Gastrocnemius medialis (tissue), 4 donors: ENCODE measurements at regions not wholly inside any gene's neighbourhood (a gene's known extent, or its start where the extent isn't known, plus 50 kb on each side); places are given as distances from the start of the nearest gene placed in this dataset.
"Not testable (repeated sequence)": the region's sequence is repeated elsewhere in the genome, so short reads cannot be mapped to it uniquely, and the experiment has no call there.

Source experiments
- ATAC-seq, 2 donors: fragments of 150-250 bp; one replicate each; pipeline ENCODE4 v1.9.1; 2016
- DNase-seq, 2 donors: peaks; one replicate each; pipeline ENCODE4 v3.0.0-alpha.2; 2019
- H3K27ac ChIP-seq, 4 donors: fragments of 200-600 bp; sonication (generic); 1 replicate in 1 of 4; 2 replicates in 3 of 4; pipeline ENCODE4 v1.5.1; 2016 to 2018; ENCODE audit warnings: mild to moderate bottlenecking in 2 of 4, moderate library complexity in 1 of 4
- H3K27me3 ChIP-seq, 3 donors: fragments of 200-600 bp; sonication (generic) in 2 of 3; 1 replicate in 1 of 3; 2 replicates in 2 of 3; pipeline versions ENCODE4 v1.5.1 to v1.6.0; 2016 to 2019; ENCODE audit warnings: mild to moderate bottlenecking in 1 of 3, moderate library complexity in 1 of 3
- H3K36me3 ChIP-seq, 2 donors: fragments of 200-600 bp; sonication (generic) in 1 of 2; one replicate each; pipeline ENCODE4 v1.5.1; 2017 to 2018
- H3K4me1 ChIP-seq, 2 donors: fragments of 200-600 bp; sonication (generic) in 1 of 2; one replicate each; pipeline ENCODE4 v1.5.1; 2016 to 2017; ENCODE audit warnings: mild to moderate bottlenecking in 2 of 2
- H3K4me3 ChIP-seq, 4 donors: fragments of 200-600 bp; sonication (generic) in 3 of 4; 1 replicate in 1 of 4; 2 replicates in 3 of 4; pipeline ENCODE4 v1.5.1; 2016 to 2019; ENCODE audit warnings: mild to moderate bottlenecking in 2 of 4
- H3K9me3 ChIP-seq, 3 donors: fragments of 200-600 bp; sonication (generic) in 2 of 3; 1 replicate in 1 of 3; 2 replicates in 2 of 3; pipeline ENCODE4 v1.5.1; 2016 to 2019
- POLR2A ChIP-seq, 2 donors: fragments of 450-650 bp; IDR thresholded peaks; one replicate each; pipeline ENCODE4 v1.6.1; 2017; ENCODE audit warnings: antibody characterized with exemption in 2 of 2, mild to moderate bottlenecking in 2 of 2, moderate library complexity in 2 of 2
- in situ Hi-C, 4 donors: fragments of 200-750 bp; cut with MboI; loops; one replicate each; pipeline versions ENCODE4 v1.15.0 to v1.8.0; 2017; ENCODE audit warnings: low sequenced_read_pairs in 4 of 4
- intact Hi-C: fragments of 100-400 bp; cut with DNase I; formaldehyde crosslinking; loops from one replicate; pipeline ENCODE4 v1.15.1; 2023; ENCODE audit warnings: low total_unique reads
- TF ChIP-seq, protein P1 (sequence below), 5 experiments: fragments of 450-650 bp in 3 of 5; fragments of 200-600 bp in 2 of 5; sonication (generic) in 2 of 5; IDR thresholded peaks in 4 of 5; conservative IDR thresholded peaks in 1 of 5; 1 replicate in 4 of 5; 2 replicates in 1 of 5; pipeline ENCODE4 v1.5.1; 2016 to 2019; ENCODE audit warnings: antibody characterized with exemption in 5 of 5, mild to moderate bottlenecking in 3 of 5, moderate library complexity in 3 of 5

GRCh38 chr13:47696674-47697073 is 304.4 kb downstream of the SUCLA2 start:
- DNase-seq = no peak
- in situ Hi-C loops = no loop called here
- no peaks in the 10 kb centered on the region for H3K4me1 ChIP-seq

GRCh38 chr13:47687577-47687976 is 313.5 kb downstream of the SUCLA2 start:
- no peaks in the 10 kb centered on the region for H3K36me3 ChIP-seq
- H3K9me3 ChIP-seq = no peaks in the 10 kb centered on the region
- no peak overlapping the region for H3K4me3 ChIP-seq
- intact Hi-C loops = no loop called here
- TF ChIP-seq POLR2A (IDR thresholded peaks at IDR 0.05) = no peak
- TF ChIP-seq, protein P1, sequence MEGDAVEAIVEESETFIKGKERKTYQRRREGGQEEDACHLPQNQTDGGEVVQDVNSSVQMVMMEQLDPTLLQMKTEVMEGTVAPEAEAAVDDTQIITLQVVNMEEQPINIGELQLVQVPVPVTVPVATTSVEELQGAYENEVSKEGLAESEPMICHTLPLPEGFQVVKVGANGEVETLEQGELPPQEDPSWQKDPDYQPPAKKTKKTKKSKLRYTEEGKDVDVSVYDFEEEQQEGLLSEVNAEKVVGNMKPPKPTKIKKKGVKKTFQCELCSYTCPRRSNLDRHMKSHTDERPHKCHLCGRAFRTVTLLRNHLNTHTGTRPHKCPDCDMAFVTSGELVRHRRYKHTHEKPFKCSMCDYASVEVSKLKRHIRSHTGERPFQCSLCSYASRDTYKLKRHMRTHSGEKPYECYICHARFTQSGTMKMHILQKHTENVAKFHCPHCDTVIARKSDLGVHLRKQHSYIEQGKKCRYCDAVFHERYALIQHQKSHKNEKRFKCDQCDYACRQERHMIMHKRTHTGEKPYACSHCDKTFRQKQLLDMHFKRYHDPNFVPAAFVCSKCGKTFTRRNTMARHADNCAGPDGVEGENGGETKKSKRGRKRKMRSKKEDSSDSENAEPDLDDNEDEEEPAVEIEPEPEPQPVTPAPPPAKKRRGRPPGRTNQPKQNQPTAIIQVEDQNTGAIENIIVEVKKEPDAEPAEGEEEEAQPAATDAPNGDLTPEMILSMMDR (IDR thresholded peaks at IDR 0.05 in 4 of 5, conservative IDR thresholded peaks at IDR 0.05 in 1 of 5) = no peak
- H3K27ac ChIP-seq = no peak overlapping the region
- H3K4me1 ChIP-seq = no peaks in the 10 kb centered on the region
- DNase-seq (no peak), ATAC-seq (no peak)
- H3K27me3 ChIP-seq = no peaks in the 10 kb centered on the region
- in situ Hi-C loops = no loop called here

More at GRCh38 chr13:47696674-47697073, 304.4 kb downstream of the SUCLA2 start:
- no peak for TF ChIP-seq POLR2A (IDR thresholded peaks at IDR 0.05)
- TF ChIP-seq, protein P1 (IDR thresholded peaks at IDR 0.05 in 4 of 5, conservative IDR thresholded peaks at IDR 0.05 in 1 of 5) = no peak
- no peaks in the 10 kb centered on the region for H3K27me3 ChIP-seq
- no peak overlapping the region for H3K27ac ChIP-seq
- intact Hi-C loops = no loop called here
- no peak for ATAC-seq
- H3K4me3 ChIP-seq = no peak overlapping the region
- H3K36me3 ChIP-seq = no peaks in the 10 kb centered on the region
- no peaks in the 10 kb centered on the region for H3K9me3 ChIP-seq

- DNase-seq, ATAC-seq, H3K9me3 ChIP-seq, in situ Hi-C loops, H3K4me3 ChIP-seq, H3K4me1 ChIP-seq, H3K36me3 ChIP-seq, H3K27me3 ChIP-seq, H3K27ac ChIP-seq, intact Hi-C loops: not testable (repeated sequence)
These were observed 315.9 kb downstream of the SUCLA2 start for GRCh38 chr13:47685156-47685555.

DNA sequence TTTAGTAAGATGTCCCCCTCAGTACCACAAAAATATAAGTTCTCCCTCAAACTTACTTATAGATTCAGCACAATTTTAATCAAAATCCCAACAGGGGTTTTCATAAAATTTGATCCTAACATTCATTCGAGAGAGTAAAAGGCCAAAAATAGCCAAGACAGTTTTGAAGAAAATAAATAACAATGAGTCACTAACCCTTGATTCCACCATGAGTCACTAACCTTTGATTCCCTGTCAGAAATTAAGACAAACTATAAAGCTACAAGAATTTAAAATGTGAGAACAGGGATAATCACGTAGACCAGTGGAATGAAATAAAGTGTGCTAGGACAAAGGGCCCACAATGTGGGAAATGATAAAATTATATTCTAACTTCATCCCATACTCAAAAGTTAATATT is 320.3 kb downstream of the SUCLA2 start:
- DNase-seq (no peak), ATAC-seq (no peak)
- intact Hi-C loops (no loop called here), in situ Hi-C loops (no loop called here)
- TF ChIP-seq POLR2A (IDR thresholded peaks at IDR 0.05) = no peak
- TF ChIP-seq, protein P1 (IDR thresholded peaks at IDR 0.05 in 4 of 5, conservative IDR thresholded peaks at IDR 0.05 in 1 of 5) = no peak
- Histone ChIP-seq H3K27ac (no peak overlapping the region), H3K27me3 (no peaks in the 10 kb centered on the region), H3K9me3 (no peaks in the 10 kb centered on the region), H3K4me3 (no peak overlapping the region), H3K4me1 (no peaks in the 10 kb centered on the region), H3K36me3 (no peaks in the 10 kb centered on the region)

DNA sequence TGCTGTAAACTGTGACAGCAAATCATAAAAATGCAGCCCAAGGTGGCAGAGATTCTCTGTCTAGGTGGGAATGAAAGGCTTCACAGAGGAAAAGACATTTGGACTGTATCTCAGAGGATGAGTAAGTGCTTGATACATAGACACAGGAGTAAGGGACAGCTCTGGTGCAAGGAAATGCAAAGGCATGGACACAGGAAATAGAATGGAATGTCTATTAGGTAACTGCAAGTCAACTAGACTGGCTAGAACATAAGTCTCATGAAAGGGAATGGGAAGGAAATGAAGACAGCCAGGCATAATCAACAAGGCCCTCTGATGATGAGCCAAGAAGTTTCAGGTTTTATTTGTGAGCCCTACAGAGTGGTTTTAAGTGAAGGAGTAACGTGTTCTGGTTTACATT is 321.7 kb downstream of the SUCLA2 start:
- no peaks in the 10 kb centered on the region for H3K4me1 ChIP-seq
- H3K27ac ChIP-seq = no peak overlapping the region
- no peaks in the 10 kb centered on the region for H3K36me3 ChIP-seq
- TF ChIP-seq, protein P1 (IDR thresholded peaks at IDR 0.05 in 4 of 5, conservative IDR thresholded peaks at IDR 0.05 in 1 of 5) = no peak
- TF ChIP-seq POLR2A (IDR thresholded peaks at IDR 0.05) = no peak
- H3K27me3 ChIP-seq = no peaks in the 10 kb centered on the region
- DNase-seq (no peak), ATAC-seq (no peak)
- in situ Hi-C loops (no loop called here), intact Hi-C loops (loop anchor here (5.0 kb wide), 1 partner anchor 257 kb away; no protein-coding TSS in a partner anchor)
- H3K9me3 ChIP-seq = no peaks in the 10 kb centered on the region
- H3K4me3 ChIP-seq = no peak overlapping the region
